Inflammatory macrophage treated with lipopolysaccharide for 1 hour (primary cell): ENCODE measurements at regions not wholly inside any gene's neighbourhood (a gene's known extent, or its start where the extent isn't known, plus 50 kb on each side); places are given as distances from the start of the nearest gene placed in this dataset.

Experiments
- DNase-seq, 2 donors: peaks; one replicate each; pipeline ENCODE4 v3.0.0-alpha.2; 2020 to 2022

- no peak for DNase-seq
These were observed 110.4 kb upstream of the RAB27B start for GRCh38 chr18:54717673-54718407.

DNA sequence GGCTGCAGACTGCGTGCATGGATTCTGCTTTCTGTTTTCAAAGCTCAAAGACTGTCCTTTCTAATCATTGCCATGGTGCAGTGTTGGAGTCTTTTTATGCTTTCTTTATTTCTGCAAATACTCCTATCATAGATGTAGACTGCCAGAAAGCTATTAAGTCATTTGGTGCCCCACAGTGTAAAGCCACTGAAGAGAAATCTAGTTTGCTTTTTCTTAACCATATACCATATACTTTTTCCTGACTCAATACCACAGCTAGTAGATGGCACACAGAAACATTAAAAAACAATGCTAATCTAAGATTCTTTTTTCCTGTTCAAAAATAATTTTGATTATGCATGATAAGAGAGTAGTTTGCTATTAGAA lies 109.9 kb upstream of the RAB27B start:
- DNase-seq, result no peak

GRCh38 chr18:54720620-54721019 lies 107.7 kb upstream of the RAB27B start:
- no peak for DNase-seq

- no peak for DNase-seq
These were observed 102.1 kb upstream of the RAB27B start for GRCh38 chr18:54726143-54726542.

DNA sequence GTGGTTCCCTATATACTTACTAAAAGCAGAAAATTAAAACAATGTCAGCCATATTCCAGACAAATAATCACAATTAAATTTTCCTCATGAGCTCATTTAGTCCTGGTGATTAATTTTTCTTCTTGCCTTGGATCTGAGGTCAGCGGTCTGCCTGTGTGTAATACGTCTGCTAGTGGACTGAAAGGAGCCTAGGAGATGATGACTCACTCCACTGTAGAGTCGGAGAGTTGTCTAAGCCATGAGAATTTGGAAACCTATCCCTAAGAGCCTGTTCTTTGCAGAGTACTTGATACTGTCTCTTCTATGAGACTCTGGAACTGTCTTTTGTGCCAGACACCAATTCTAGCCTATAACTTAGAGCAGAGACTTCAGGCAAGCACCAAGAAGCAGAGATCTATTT lies 94.2 kb upstream of the RAB27B start:
- DNase-seq, result no peak

GRCh38 chr18:54736981-54737380 lies 91.3 kb upstream of the RAB27B start:
- no peak for DNase-seq

DNA sequence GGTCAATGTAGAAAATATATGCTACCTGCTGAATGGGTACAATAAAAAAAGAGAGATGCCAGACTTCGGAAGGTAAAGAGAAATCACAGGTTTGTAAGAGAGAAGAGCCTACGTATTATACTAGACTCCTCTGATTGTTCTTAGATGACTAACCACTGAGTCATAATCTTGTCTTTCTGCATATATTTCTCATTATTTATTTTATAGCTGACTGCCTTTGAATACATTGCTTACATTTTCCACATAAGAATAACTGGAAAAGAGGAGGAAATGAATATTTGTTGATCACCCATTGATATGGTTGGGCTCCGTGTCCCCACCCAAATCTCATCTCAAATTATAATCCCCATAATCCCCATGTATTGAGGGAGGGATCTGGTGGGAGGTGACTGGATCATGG lies 90.3 kb upstream of the RAB27B start:
- no peak for DNase-seq

DNA sequence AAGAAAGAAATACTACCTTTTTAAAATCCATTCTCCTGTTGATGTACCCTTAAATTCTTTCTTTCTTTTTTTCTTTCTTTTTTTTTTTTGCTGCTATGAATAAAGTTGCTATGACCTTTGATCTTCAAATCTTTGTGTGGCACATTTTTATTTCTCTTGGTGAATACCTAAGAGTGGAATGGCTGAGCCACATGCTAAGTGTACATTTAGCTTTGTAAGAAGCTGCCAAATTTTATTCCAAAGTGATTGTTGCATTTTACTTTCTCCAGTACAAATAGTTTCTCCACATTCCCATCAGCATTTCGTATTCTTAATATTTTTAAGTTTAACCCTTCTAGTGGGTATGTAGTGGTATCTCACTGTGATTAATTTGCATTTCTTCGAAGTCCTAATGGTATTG lies 88.8 kb upstream of the RAB27B start:
- DNase-seq, result no peak

GRCh38 chr18:54740136-54740846 lies 88.0 kb upstream of the RAB27B start:
- DNase-seq, result no peak

DNA sequence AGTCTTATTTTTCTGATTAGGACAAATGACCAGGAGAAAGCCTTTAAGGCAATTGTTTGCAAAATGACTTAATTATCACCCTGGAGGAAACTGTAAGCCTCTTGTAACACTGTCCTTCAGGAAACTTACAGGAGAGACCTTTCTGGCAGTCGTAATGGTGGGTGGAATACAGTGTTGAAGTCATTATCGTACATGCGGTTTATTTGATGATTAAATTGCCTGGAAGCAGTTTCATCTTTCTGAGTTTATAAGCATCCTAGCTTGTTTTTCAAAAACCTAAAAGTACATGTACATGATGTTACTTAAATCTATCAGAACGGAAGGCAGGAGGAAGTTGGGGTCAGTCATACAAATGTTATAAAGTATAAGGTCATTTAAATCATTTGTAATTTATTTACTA lies 86.2 kb upstream of the RAB27B start:
- no peak for DNase-seq

GRCh38 chr18:54742659-54743604 lies 85.3 kb upstream of the RAB27B start:
- peak; percentile 3 to 22 for DNase-seq

- DNase-seq, result no peak
These were observed 84.7 kb upstream of the RAB27B start for GRCh38 chr18:54743605-54743995.

- no peak for DNase-seq
These were observed 79.0 kb upstream of the RAB27B start for GRCh38 chr18:54749291-54749690.

DNA sequence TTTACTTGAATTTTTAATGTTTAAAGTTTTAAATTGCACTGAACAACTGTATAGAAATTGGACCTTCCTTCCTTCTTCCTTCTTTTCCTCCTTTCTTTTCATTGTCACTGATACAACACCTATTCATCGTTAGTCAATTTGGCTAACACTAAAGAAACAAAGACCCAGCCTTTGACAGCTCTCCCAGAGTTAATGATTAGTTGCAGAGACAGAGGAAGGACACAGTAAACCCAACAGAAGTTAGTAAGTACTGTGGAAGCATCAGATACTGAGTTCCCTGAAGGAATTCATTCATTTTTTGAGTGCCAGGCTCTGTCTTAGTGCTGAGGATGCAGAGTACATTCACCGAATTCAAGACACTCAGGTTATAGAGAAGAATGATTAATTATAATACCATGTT lies 77.9 kb upstream of the RAB27B start:
- no peak for DNase-seq

DNA sequence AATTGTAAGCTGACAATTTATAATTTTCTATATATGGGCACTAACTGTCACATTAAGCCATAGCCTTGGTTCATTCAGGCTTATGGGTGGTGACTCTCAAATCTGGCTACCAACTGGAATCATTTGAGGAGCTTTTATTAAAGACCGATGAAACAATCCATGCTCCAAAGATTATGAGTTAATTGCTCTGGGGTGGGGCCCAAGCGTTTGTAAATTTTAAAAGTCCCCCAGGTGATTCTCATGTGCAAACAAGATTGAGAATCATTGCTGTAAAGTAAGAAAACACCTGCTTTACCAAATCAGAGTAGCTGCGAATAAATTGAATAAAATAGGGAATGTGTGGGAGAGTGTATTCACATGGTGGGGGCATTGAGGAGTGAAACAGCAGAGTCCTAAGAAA lies 76.1 kb upstream of the RAB27B start:
- no peak for DNase-seq

GRCh38 chr18:54755456-54755855 lies 72.8 kb upstream of the RAB27B start:
- DNase-seq, result no peak

DNA sequence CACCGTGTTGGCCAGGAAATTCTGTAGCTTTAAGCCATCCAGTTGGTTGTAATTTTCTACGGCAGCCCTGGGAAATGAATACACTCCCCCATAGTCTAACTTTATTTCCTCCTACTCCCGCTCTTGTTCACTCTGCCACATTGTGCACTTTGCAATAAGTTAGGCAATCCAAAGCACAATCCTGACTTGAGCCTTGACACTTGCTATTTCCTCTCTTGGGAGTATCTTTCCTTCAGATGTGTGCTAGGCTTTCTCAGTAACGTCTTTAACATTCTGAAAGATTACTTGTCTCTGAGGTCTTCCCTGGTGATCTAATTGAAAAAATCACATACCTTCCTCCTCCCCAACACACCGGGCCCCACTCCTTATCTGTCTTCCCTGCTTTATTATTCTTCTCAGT lies 65.9 kb upstream of the RAB27B start:
- DNase-seq, result no peak

DNA sequence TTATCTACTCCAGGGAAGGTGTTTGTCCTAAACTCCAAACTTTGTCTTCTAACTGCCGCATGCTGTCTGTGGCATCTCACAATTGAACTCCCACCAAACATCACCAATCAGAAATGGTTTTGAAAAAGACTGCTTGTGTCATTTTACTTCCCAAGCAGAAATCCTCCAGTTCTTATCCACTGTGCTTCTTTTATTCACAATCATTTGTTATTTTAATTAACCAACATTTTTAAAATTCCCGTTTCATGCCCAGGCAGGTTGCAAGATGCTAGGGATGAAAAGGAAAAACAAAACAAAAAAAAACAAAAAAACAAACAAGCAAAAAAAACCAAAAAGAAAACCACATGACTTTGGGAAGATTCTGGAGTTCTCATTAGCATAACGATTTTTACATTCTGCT lies 63.5 kb upstream of the RAB27B start:
- DNase-seq, result no peak

DNA sequence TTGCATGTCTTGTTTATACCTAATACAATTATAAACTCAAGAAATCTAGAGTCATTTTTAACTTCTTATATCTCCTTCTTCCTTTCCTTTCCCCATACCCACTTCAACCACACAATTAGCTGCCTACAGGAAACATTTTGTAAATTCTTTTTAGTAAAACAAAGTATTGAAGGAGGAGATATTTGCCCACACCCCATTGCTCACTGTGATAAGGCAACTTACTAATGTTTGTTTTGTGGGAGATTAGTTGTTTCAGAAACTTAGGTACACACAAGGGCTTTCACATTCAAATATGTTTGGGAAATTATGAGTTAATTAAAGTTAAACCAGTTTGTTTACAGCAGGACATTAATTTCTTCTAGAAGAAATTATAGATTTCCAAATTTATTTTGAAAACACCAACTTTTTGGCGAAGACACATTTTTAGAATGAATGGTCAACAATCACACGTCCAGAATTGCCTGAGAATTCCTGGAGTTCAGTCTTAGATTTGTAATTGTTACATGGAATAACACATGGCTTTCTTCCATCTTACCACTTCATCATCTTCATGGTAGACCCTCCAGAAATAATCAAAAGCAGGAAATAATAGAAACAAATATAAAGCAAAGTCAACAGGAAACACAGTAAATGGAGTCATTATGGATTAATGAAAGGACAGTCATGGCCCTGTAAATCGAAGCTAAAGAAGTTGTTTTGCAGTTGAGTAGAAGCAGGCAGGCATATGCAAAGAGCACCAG lies 62.5 kb upstream of the RAB27B start:
- DNase-seq, result no peak

GRCh38 chr18:54766634-54767033 lies 61.6 kb upstream of the RAB27B start:
- DNase-seq, result no peak

DNA sequence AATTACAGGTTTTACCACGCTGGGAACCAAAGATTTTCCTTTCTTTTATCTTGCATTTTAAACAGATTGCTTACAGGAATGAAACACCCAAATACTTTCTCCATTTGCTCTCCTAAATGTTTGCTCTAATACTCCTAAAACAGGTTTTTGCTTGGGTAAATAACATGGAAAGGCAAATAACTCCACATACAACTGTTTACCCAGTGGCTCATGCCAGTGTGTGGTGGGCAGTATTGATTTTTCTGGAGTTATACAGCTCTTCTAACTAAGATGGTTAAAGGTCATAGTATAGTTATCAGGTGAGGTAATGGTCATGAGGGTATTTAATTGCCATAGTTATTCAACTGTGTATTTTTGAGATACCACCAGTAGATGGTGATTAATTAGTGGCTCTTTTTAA lies 61.2 kb upstream of the RAB27B start:
- DNase-seq, result no peak

DNA sequence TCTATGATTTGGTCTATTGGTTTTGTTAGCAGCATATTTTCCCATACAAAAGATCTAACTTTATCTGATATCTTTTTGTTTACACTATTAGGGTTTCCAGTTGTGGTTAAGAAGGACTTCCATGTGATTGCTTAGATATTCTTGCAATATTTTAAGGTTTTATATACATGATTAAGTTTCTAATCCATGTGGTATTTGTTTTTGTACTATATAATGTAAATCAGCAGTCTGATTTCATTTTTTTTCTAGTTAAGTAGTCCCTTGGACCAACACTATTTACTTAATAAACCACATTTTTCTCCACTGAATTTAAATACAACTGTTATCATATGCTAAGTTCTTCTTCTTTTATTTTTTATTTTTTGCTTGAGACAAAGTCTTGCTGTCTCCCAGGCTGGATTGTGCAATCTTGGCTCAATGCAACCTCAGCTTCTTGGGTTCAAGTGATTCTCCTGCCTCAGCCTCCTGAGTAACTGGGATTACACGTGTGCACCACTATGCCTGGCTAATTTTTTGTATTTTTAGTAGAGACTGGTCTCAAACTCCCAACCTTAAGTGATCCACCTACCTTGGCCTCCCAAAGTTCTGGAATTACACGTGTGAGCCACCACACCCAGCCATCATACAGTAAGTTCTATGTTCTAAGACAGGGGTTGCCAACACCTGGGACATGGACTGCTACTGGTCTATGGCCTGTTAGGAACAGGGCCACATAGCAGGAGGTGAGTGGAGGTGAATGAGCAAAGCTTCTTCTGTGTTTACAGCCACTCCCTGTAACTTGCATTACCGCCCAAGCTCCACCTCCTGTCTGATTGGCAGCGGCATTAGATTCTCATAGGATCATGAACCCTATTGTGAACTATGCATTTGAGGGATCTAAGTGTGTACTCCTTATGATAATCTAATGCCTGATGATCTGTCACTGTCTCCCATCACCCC lies 58.5 kb upstream of the RAB27B start:
- no peak for DNase-seq
